DMS53 treated with DMSO at 0.1 percent for 48 hours (cell line): ENCODE measurements at regions not wholly inside any gene's neighbourhood (a gene's known extent, or its start where the extent isn't known, plus 50 kb on each side); places are given as distances from the start of the nearest gene placed in this dataset.

Experiments
- DNase-seq: peaks from one replicate; lab custom pipeline; 2025; ENCODE audit not compliant: unreplicated experiment; lab: John Stamatoyannopoulos, UW

DNA sequence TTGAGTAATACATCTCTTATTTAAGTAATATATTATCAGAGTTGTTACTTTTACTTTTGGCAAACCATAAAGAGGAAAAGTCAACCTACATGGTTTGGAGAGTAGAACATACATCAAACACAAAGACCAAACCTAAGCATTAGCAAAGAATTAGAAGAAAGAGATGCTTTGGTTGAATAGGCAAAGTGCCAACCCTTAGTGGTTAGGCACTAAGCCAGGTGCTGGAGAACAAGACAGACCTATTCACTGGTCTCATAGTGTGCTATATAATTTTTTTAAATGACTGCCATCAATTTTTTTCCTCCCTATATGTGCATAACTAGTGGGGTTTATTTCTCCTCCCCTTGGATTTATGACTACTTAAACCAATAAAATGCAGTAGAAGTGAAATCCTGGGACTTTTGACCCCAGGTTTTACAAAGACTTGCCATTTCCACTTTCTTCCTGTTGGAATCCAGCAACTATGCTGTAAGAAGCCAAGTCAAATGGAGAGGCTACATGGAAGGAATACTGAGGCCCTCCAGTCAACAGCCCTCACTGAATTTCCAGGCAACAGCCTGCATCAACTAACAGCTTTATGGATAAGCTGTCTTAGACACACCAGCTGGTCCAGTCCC lies 69.8 kb upstream of the HAO2 start:
- DNase-seq: no peak

DNA sequence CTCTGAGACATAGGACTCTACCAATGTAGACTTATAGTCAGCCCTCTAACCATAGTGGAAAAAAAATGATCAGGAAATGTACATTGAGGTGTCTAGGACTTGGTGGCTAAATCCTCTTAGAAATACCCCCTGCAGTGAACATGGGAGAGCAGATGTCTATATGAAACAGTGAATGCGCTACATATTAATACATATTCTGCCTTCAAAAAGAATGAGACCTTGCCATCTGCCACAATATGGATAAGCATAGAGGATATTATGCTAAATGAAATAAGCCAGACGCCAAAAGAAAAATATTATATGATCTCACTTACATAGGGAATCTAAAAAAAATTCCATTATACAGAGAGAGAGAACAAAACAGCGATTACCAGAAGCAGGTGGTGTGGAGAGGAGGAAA lies 66.6 kb upstream of the HAO2 start:
- no peak for DNase-seq

DNA sequence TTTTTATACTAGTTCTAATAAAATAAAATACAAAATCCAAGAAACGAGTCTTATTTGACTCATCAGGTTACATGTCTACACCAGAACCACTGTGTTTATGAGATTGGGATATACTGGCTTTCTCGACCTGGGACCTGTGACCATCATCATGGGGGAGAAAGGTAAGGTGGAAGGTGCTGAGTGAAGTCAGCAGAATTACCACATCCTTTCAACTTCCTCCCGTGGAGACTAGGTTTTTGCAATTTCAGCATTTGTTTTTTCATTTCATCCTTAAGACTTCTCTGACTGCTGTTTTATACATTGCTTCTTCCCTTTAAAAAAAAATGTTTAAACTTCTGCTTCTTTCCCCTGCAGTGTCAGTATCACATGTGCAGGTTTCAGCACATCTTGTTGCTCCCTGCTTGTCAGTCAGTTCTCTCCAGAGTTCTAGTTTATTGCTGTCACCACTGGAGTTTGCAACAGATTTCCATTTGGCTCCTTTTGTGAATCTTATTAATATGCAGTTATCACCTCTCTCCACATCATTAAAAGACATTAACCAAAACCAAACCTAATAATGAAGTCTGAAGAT lies 60.4 kb upstream of the HAO2 start:
- no peak for DNase-seq

DNA sequence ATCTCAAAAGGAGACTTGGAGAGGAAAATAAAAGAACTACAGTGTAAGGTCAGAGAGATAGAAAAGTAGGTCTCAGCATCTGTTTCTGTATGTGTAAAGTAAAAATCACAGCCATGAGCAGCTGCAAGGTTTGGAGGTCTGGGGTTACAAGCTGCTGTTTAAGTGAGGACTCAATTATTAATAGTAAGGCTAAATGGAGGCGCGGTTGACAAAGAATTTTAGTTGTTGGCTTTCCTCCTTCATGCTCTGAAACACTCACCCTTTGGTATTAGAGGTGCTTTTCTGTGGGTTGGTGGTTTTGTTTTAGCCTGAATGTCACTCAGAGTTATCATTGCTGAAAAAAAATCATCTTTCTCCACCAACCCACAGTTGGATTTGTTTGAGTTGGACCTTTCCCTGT lies 59.8 kb upstream of the HAO2 start:
- no peak for DNase-seq

DNA sequence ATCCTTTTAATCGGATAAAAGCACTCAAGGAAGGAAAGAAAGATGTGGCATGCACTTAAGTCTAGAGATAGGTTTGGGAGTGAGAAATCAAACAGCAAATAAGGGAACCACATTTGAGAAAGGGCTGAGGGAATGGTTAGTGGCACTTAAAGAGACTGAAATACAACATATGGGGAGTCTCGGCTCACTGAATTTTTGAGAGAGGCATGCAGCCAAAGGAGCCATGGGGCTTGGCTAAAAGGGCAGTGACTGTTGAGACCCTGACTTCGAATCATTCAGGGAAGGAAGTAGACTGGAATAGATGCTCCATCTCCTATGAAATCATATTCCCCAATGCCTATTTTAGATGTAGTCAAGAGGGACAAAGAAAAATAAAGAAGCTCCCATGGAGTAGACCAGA lies 58.3 kb upstream of the HAO2 start:
- DNase-seq: no peak

DNA sequence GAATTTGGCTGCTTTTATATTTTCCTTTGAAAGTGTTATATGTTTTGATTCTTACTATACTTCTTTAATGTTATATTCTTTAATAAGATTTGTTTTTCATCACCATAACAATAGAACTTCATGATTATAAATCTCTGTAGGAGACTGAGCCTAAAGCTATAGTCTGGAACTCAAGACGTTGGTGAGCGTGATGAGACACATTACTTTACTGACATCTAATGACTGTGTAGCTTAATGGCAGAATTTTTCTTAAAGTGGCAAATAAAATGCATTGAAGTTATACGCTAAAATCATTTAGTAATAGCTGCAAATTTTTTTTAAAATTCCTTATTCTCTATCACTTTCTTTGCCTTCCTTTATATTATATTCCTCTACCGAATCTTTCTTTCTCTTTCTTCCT lies 56.1 kb upstream of the HAO2 start:
- no peak for DNase-seq

DNA sequence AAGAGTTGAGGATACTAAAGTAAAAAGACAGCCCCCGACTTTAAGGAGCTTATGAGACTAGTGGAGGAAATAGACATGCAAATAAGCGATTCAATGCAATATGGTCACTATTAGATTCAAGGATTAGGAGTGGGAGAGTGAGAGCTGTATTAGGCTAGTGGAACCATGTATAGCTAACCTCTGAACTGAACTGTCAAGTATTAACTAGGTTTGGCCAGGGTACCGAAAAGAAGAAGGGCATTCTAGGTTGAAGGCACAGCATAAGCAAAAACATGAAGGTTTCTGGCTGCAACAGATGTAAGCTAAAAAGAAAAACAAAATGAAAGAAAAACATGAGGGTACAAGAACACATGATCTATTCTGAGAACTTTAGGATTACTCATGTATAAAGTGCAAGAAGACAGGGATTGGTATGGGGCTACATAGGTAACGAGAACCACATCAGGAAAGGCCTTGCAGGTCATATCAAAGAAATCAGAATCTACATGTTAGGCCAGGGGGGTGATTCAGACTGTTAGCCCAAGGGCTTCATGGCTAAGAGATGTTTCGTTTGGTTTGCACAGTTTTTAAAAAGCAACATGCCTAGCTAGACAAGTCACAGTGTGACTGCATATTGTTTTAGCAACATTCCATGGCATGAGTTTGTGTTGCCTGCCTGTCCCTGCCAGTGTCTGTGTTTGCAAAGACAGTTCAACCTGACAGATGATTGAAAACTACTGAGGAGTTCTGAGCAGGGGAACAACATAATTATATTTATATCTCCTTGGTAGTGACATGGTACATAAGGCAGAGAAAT lies 54.4 kb upstream of the HAO2 start:
- no peak for DNase-seq

DNA sequence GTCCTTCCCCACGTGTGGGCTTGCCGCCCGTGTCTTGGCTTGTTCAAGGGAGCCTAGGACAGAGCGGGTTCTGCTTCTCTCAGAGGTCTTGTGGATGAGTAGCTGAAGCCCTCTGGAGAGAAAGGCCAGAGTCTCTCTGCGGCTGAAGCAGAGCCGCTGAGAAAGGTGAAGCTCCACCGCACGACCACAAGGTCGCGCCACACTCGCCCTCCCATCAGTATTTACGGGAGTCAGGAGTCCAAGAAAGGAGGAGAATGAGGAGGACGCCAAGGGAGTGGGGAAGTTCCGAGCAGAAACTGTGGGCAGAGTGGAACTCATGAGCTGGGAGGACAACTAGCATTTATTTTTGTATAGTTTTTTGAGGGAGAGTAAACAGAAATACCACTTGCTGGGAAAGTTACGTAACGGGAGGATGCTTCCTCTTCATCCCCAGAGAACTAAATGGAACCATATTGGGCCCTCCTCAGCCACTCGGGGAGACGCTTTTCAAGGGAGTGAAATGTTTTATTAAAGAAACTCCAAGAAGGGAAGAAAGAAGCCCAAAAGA lies 51.6 kb upstream of the HAO2 start:
- no peak for DNase-seq

DNA sequence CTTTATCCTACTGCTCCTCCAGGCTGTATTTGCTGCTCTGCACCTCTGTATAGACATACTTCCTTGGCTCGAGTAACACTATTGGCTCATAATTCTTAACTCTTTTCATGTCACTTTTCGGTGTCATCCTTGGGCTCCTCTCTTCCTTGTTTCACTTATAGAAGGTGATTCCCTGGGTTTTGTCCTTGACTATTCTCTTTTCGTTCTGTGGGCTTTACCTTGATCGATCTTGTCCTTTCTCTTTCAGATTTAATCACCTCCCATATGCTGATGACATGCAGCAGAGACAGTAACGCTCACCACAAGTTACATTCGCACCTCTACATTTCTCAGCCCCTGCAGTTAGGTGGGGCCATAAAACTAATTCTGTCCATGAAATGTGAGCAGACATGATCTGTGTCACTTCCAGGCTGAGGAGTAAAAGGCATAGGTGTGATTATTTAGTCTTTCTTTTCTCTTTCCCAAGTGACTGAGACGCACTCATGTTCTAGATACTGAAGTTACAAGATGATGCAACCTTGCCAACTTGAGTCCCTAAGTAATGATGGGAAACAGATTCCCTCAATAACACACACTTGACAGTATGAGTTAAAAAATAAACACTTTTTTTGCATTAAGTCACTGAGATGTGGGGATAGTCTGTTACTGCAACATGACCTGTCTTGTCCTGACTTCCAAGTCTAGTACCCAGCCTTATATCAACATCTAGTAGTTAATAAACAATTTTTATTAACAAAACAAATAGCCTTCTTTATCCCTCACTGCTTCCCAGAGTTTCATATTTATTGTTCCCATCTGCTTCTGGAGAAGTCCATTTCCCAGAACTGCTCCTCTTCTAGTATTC lies 49.9 kb upstream of the HAO2 start:
- DNase-seq: no peak
